HG02938 (cell line): ENCODE measurements at regions not wholly inside any gene's neighbourhood (a gene's known extent, or its start where the extent isn't known, plus 50 kb on each side); places are given as distances from the start of the nearest gene placed in this dataset.

ENCODE experiments used
- ATAC-seq: cut with Tn5 transposase; IDR thresholded peaks from one replicate; pipeline ENCODE4 v1.9.1; 2021; ENCODE audit warnings: mild to moderate bottlenecking, moderate library complexity; ENCODE audit not compliant: unreplicated experiment

DNA sequence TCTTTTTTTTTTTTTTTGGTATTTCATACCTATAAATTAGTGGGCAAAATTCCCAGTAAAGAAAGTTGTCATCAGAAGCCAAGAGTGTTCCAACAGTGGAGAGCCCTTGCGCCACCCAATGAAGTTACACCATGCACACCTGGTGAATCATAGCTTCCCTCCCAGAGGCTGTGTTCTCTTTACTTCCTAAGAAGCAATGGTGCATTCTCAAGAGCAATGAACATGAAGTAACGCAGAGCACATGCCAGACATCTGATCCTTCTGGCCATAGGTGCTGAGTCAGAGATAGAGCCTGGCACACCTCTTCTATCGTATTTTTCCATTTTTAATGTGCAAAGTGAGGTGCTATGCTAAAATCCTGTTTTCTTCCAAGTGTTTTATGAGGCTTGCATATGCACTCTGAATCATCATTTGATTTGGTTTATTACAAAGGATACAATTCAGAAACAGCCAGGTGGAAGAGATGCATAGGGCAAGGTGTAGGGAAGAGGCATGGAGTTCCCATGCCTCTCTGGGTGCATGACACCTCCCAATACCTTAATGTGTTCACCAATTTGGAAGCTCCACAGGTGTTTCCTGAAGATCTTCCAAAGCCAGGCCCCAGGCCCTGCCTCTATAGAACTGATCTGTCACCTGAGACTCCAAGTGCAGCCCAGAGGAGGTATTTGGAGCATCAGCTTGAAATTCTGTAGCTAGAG lies 408.0 kb downstream of the SIPA1L2 start:
- ATAC-seq = no peak

DNA sequence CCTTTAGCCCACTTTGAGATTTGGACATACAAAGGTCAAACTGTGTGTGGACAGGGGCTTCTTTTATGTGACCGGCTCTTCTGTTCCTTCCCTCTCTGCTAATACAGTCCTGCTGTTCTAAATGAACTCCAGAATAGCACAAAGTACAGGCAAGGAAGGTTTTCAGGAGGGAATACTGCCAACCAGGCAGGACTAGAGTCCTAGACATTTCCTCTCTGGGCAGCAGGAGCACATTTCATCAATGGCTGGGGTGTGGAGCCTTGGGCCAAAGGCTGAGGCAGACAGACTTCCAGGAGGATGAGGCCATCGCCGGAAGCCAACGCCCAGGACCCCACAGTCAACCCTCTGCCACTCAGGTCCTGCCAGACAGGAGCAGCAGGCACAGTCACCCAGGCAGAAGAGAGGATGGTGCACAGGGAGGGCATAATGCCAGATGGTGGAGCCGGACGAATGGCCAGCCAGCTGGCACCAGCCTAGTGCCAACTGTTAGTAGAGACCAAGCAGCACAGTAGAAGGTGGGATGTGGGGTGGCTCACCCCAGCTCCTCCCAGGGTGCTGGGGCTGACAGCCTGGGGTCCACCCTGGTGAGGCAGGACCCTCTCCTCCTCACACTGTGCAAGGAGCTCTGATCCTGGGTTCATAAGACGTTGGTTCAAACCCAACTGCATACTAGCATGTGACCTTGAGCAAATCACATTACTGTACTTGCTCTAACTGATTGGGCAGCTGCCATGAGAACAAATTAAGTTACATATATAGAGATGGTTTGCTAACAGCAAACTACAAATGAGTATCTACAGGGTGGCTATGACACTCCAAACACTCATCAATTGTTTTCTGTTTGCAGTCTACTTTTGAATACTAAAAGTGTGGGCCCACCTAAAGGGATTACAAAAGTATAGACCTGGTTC lies 410.7 kb downstream of the SIPA1L2 start:
- ATAC-seq = no peak

DNA sequence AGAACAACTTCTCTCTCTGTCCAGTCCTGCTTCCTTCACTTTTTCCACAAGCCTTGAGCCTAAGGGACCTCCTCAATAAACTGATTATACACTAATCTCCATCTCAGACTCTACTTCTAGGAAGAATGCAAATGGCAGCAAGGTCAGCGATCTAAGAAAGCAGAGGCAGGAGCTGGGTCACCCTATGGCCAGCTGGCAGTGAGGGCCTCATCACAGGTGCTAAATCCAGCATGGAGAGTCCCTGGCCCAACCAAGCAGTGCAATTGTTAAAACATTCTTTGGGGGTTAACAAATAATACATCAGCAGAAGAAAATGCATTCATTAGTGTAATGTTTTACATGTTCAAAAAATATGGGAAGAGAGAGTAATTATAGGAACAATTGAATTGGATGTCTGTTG lies 416.0 kb downstream of the SIPA1L2 start:
- ATAC-seq = no peak

- ATAC-seq = no peak
Measured at GRCh38 chr1:232212253-232212652, 417.7 kb downstream of the SIPA1L2 start.

- ATAC-seq = peak; percentile 67
Measured at GRCh38 chr1:232211149-232211548, 418.8 kb downstream of the SIPA1L2 start.

GRCh38 chr1:232209357-232209756 lies 420.6 kb downstream of the SIPA1L2 start:
- ATAC-seq = no peak

GRCh38 chr1:232207073-232207866 lies 422.7 kb downstream of the SIPA1L2 start:
- ATAC-seq = no peak

DNA sequence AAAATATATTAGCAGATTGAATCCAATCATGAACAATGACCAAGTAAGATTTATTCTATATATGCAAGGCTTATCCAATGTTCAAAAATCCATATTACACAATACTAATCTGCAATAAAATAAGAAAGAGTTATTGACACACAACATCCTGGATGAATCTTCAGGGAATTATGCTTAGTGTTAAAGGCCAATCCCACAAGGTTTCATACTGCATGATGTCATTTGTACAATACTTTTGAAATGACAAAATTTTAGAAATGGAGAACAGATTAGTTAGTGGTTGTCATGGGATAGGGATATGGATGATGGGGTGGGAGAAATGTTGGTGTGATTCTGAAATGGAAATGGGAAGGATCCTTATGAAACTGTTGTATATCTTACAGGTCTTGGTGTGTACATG lies 425.7 kb downstream of the SIPA1L2 start:
- no peak for ATAC-seq

DNA sequence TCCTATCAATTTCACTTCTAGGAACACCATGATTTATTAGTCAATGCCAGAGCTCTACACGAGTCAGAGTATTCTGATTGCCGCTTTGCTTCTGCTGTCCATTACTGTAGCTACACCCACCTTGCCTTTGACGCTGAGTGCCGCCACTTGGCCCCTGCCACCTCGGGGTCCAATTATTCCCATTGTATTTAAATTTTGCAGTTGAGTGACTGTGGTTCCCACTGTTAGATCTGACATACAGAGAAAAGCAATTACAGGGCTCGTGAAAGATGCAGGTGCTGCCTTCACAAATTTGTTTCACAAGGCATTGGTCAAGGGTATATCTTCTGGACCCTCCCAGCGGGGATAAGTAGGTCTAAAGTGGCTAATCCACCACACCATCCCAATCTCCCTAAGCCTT lies 428.9 kb downstream of the SIPA1L2 start:
- no peak for ATAC-seq

- ATAC-seq = no peak
Measured at GRCh38 chr1:232196042-232196441, 433.9 kb downstream of the SIPA1L2 start.

DNA sequence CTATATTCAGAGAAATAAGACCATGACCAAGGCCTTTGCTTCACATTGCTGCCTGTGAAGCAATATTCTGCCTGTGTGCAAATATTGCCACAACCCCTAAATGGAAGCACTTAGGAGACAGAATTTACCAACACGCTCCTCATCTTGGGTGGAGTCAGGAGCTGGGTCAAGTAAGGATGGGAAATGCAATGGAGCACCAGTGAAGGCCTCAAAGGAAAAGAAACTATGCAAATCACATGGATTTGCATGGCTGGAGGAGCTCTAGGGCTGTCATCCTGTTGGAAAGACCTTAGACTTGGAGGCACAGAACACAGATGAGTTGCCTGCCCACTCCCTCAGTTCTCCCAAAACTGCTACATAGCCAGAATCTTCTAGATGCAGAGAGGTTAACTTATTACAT lies 435.5 kb downstream of the SIPA1L2 start:
- ATAC-seq = no peak

DNA sequence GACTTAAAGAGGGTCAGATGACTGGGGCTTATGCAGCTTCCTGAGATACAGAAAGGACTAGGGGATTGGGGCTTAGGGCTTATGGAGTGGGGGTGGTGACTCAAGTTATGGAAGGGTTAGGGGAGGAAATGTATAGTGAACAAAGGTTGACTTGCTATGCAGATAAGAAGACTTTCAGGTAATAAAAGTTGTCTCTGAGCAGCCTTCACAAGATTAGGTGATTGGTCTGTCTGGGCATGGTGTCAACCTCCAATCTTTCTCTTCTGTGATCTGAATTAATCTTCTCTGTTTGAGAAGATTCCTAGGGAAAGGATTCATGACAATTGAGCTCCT lies 436.5 kb downstream of the SIPA1L2 start:
- no peak for ATAC-seq

DNA sequence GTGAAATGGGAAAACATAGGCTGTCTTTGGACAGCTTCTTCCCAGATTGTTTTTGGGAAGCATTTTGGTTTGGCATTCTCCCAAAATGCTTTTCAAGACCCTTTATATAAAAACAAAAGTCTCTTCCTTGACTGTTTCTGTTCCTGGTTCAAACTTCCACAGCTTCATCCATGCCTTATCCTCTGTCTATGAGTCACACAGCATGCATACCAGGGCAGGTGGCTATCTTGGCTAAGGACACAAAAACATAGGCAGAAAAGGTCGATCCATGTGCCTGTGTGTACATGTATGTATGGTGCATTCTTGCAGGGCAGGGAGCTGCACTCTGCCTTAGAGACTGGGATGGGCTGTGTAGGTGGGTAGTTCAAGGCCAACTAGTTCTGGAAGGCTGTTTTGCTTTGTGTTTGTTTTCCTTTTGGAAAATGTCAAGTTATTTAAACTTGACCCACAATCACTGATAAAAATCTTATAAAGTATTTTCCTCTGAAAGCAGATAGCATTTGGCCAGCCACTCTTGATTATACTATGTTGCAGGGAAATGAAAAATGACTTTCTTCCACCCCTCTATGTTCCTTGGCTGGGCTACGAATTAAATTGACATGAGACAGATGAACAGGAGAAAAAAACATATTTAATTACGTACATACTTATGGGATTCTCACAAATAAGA lies 437.0 kb downstream of the SIPA1L2 start:
- no peak for ATAC-seq

DNA sequence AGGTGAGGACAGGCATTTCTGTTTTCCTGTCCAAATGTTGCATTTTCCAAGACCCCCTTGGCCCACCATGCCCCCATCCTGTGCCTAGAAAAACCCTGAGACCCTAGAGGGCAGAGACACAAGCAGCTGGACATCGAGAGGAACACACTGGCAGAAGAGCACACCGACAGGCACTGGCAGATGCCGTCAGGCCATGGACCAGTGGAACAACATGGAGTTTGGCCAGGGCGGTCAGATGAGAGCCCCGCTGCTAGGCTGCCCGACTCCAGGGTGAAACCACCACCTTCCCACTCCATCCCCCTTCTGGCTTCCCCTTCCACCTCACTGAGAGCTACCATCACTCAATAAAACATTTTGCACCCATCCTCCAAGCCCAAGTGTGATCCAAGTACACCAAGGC lies 438.4 kb downstream of the SIPA1L2 start:
- ATAC-seq = no peak

- no peak for ATAC-seq
Measured at GRCh38 chr1:232188318-232188717, 441.6 kb downstream of the SIPA1L2 start.

DNA sequence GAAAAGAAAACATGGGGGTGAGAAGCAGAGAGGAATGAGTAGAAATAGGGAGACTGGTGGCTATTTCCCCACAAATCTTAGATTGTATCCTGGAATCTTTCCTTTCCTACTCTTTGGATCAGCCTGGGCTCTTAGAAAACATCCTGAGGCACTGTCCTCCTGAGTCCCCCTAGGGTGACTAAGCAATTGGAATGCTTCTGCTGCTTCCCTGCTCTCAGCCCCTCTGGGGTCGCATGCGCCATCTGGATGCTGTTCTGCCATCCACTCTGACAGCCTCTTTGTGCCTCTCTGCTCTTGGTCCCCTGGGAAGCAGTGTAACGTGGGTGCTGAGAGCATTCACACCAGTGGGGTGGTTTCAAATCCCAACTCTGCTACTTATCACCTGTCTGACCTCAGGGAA lies 443.0 kb downstream of the SIPA1L2 start:
- ATAC-seq = no peak

DNA sequence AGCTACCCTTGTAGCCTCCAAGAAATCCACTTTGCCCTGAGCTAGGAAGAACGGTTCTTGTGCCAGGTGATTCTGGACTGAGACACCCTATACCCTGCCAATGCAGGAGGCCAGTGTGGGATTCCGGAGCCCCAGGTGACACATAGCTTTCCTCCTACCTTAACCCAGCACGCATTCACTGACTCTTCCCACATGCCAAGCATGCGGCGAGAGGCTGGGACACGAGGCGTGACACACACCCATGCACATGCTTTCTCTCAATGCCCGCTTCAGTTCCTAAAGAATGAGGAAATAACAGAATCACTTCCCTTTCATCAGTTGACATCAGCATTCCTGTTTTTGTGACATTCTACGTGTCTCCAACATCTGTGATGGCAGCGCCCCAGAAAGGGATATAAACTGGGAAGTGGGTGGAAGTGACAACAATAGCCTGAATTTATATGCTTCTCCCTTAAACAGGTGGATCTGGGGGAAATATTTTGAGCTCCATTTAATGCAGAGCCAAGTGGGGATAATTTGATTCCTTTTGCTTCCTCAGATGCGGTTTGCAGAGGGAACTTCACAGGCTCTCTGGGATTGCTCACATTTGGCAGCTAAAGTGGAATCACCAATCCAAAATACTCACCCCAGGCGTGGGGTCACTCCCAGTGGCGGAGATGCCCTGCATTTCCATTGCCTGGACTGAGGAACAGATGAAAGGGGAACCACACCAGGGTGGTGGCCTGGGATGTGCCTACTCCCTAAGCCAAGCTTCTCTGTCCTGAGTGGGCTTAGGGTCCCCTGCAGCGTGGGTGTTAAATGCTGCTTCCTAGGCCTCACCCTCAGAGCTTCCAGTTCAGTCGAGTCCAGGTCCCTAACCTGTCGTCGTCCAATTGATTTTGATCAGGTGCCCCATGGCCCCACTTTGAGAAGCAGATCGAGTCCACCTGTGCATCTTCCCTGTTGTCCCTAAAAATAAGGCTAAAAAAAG lies 445.1 kb downstream of the SIPA1L2 start:
- ATAC-seq = no peak

DNA sequence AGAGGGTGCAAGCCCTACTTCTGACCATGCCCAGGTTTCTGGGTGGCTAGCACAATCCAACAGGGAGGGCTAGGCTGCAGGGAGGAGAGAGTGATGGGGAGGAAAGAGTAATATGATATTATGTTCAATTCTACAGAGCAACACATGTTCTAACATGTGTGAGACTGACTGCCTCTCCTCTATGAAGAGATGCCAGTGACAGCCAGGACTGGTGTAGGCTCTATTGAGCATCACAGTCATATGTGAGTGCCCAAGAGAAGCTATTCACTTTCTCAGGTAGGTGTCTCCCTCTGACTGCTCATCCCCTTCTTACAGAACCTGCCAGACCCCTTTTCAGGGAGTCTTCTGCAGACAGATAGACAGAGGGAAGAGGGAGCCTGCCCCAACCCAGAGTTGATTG lies 446.1 kb downstream of the SIPA1L2 start:
- ATAC-seq = no peak

DNA sequence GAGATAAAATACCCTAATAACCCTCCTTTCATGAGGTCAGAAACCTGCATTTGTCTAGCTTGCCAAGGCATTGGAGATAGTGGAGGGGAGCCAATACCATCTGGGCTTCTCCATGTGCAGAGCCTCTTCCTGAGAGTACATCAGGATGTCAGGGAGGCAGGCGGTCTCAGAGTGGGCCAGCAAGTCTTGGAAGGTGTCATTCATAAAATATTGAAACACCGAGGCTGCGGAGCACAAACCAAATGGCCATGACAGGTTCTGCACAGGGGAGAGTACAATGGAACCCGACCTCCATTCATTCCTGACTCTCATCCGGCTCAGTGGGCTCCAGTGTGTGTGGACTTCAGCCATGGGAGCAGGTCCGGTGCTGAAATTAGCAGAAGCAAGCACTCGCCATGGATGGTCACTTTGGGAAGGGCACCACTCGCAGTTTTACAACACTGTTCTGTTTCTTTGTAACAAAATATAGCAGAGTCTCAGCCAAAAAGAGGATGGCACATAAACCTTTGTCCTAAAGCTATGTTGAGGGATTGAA lies 446.6 kb downstream of the SIPA1L2 start:
- ATAC-seq = no peak

DNA sequence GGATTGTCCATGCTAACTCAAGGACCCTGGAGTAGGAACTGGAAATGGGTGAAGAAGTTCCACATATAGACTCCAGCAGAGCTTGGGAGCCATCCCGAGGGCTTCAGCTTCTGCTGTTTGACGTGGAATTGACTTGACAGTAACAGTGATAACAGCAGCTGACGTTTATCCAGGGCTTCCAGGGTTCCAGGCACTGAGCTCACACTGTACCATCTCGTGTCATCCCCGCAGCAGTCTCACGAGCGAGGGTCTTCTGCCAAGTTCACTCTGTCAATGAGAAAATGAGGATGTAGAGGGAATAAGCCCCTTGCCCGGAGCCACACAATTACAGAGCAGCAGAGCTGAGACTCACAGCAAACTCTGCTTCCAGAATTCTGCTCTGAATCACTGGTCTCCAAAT lies 447.7 kb downstream of the SIPA1L2 start:
- no peak for ATAC-seq
